ENCODE measurements at regions not wholly inside any gene's neighbourhood (a gene's known extent, or its start where the extent isn't known, plus 50 kb on each side); places are given as distances from the start of the nearest gene placed in this dataset.

- WGBS (ENCODE audit: insufficient coverage): 39% methylated on average over 8 of the region's 10 CpGs
- Histone ChIP-seq H3K4me3 (ENCODE audit: low read depth, low read length) (no peak overlapping the region), H3K4me1 (ENCODE audit: control insufficient read depth, insufficient read depth, low read length) (peaks cover 32% of the 10 kb centered on the region), H3K9me3 (ENCODE audit: control insufficient read depth, insufficient read depth, low read length) (no peaks in the 10 kb centered on the region), H3K36me3 (ENCODE audit: control insufficient read depth, insufficient read depth, low read length) (no peaks in the 10 kb centered on the region), H3K27me3 (ENCODE audit: control insufficient read depth, insufficient read depth, low read length) (no peaks in the 10 kb centered on the region), H3K27ac (ENCODE audit: low read depth, low read length) (no peak overlapping the region)
- DNase-seq (ENCODE audit: low read depth in 4 of 6, low spot score in 6 of 6): peak in 2 of 6 donors; percentile 75 to 82
These were observed 78.5 kb upstream of the DLG1 start for GRCh38 chr3:197376735-197377555.

- no peak overlapping the region for H3K4me3 ChIP-seq (ENCODE audit: low read depth, low read length)
- 83% methylated on average over 2 of the region's 4 CpGs for WGBS (ENCODE audit: insufficient coverage)
- H3K27me3 ChIP-seq (ENCODE audit: control insufficient read depth, insufficient read depth, low read length): no peaks in the 10 kb centered on the region
- H3K36me3 ChIP-seq (ENCODE audit: control insufficient read depth, insufficient read depth, low read length): no peaks in the 10 kb centered on the region
- no peak for DNase-seq (ENCODE audit: low read depth in 4 of 6, low spot score in 6 of 6)
- H3K4me1 ChIP-seq (ENCODE audit: control insufficient read depth, insufficient read depth, low read length): peaks cover 33% of the 10 kb centered on the region
- no peaks in the 10 kb centered on the region for H3K9me3 ChIP-seq (ENCODE audit: control insufficient read depth, insufficient read depth, low read length)
- no peak overlapping the region for H3K27ac ChIP-seq (ENCODE audit: low read depth, low read length)
These were observed 77.6 kb upstream of the DLG1 start for GRCh38 chr3:197376020-197376419.

- no peak overlapping the region for H3K4me3 ChIP-seq (ENCODE audit: low read depth, low read length)
- 64% methylated on average over 4 of the region's 11 CpGs for WGBS (ENCODE audit: insufficient coverage)
- peak in 2 of 6 donors; percentile 49 to 82 for DNase-seq (ENCODE audit: low read depth in 4 of 6, low spot score in 6 of 6)
- no peak overlapping the region for H3K27ac ChIP-seq (ENCODE audit: low read depth, low read length)
- H3K27me3 ChIP-seq (ENCODE audit: control insufficient read depth, insufficient read depth, low read length): no peaks in the 10 kb centered on the region
- no peaks in the 10 kb centered on the region for H3K36me3 ChIP-seq (ENCODE audit: control insufficient read depth, insufficient read depth, low read length)
- no peaks in the 10 kb centered on the region for H3K9me3 ChIP-seq (ENCODE audit: control insufficient read depth, insufficient read depth, low read length)
- peaks cover 38% of the 10 kb centered on the region for H3K4me1 ChIP-seq (ENCODE audit: control insufficient read depth, insufficient read depth, low read length)
These were observed 76.6 kb upstream of the DLG1 start for GRCh38 chr3:197375001-197375441.

- no peaks in the 10 kb centered on the region for H3K36me3 ChIP-seq (ENCODE audit: control insufficient read depth, insufficient read depth, low read length)
- no peaks in the 10 kb centered on the region for H3K27me3 ChIP-seq (ENCODE audit: control insufficient read depth, insufficient read depth, low read length)
- DNase-seq (ENCODE audit: low read depth in 4 of 6, low spot score in 6 of 6): no peak
- H3K27ac ChIP-seq (ENCODE audit: low read depth, low read length): no peak overlapping the region
- WGBS (ENCODE audit: insufficient coverage): 97% methylated on average over 7 of the region's 8 CpGs
- H3K4me1 ChIP-seq (ENCODE audit: control insufficient read depth, insufficient read depth, low read length): peaks cover 38% of the 10 kb centered on the region
- no peaks in the 10 kb centered on the region for H3K9me3 ChIP-seq (ENCODE audit: control insufficient read depth, insufficient read depth, low read length)
- no peak overlapping the region for H3K4me3 ChIP-seq (ENCODE audit: low read depth, low read length)
These were observed 74.7 kb upstream of the DLG1 start for GRCh38 chr3:197373096-197373495.

- DNase-seq (ENCODE audit: low read depth in 4 of 6, low spot score in 6 of 6): peak in 1 of 6 donors; percentile 51
- no peaks in the 10 kb centered on the region for H3K36me3 ChIP-seq (ENCODE audit: control insufficient read depth, insufficient read depth, low read length)
- H3K27ac ChIP-seq (ENCODE audit: low read depth, low read length): peak overlapping the region; percentile 63
- no peaks in the 10 kb centered on the region for H3K9me3 ChIP-seq (ENCODE audit: control insufficient read depth, insufficient read depth, low read length)
- H3K4me3 ChIP-seq (ENCODE audit: low read depth, low read length): no peak overlapping the region
- no peaks in the 10 kb centered on the region for H3K27me3 ChIP-seq (ENCODE audit: control insufficient read depth, insufficient read depth, low read length)
- peaks cover 40% of the 10 kb centered on the region for H3K4me1 ChIP-seq (ENCODE audit: control insufficient read depth, insufficient read depth, low read length)
- WGBS (ENCODE audit: insufficient coverage): 54% methylated on average over 2 of the region's 7 CpGs
These were observed 73.7 kb upstream of the DLG1 start for GRCh38 chr3:197372047-197372661.

GRCh38 chr3:197371591-197372046, 73.2 kb upstream of the DLG1 start:
- peaks cover 42% of the 10 kb centered on the region for H3K4me1 ChIP-seq (ENCODE audit: control insufficient read depth, insufficient read depth, low read length)
- peak in 1 of 6 donors; percentile 91 for DNase-seq (ENCODE audit: low read depth in 4 of 6, low spot score in 6 of 6)
- H3K27ac ChIP-seq (ENCODE audit: low read depth, low read length): peak overlapping the region; percentile 63
- no peaks in the 10 kb centered on the region for H3K27me3 ChIP-seq (ENCODE audit: control insufficient read depth, insufficient read depth, low read length)
- H3K4me3 ChIP-seq (ENCODE audit: low read depth, low read length): no peak overlapping the region
- H3K36me3 ChIP-seq (ENCODE audit: control insufficient read depth, insufficient read depth, low read length): no peaks in the 10 kb centered on the region
- no CpG with 5 or more reads among the region's 1 CpG for WGBS (ENCODE audit: insufficient coverage)
- no peaks in the 10 kb centered on the region for H3K9me3 ChIP-seq (ENCODE audit: control insufficient read depth, insufficient read depth, low read length)

GRCh38 chr3:197369545-197369944, 71.1 kb upstream of the DLG1 start:
- Histone ChIP-seq H3K27ac (ENCODE audit: low read depth, low read length) (no peak overlapping the region), H3K36me3 (ENCODE audit: control insufficient read depth, insufficient read depth, low read length) (no peaks in the 10 kb centered on the region), H3K4me1 (ENCODE audit: control insufficient read depth, insufficient read depth, low read length) (peaks cover 40% of the 10 kb centered on the region), H3K27me3 (ENCODE audit: control insufficient read depth, insufficient read depth, low read length) (no peaks in the 10 kb centered on the region), H3K4me3 (ENCODE audit: low read depth, low read length) (no peak overlapping the region), H3K9me3 (ENCODE audit: control insufficient read depth, insufficient read depth, low read length) (no peaks in the 10 kb centered on the region)
- DNase-seq (ENCODE audit: low read depth in 4 of 6, low spot score in 6 of 6): no peak
- 100% methylated on average over 1 of the region's 2 CpGs for WGBS (ENCODE audit: insufficient coverage)

- WGBS (ENCODE audit: insufficient coverage): 82% methylated on average over 4 of the region's 4 CpGs
- Histone ChIP-seq H3K27ac (ENCODE audit: low read depth, low read length) (no peak overlapping the region), H3K4me1 (ENCODE audit: control insufficient read depth, insufficient read depth, low read length) (peaks cover 40% of the 10 kb centered on the region), H3K4me3 (ENCODE audit: low read depth, low read length) (no peak overlapping the region), H3K9me3 (ENCODE audit: control insufficient read depth, insufficient read depth, low read length) (no peaks in the 10 kb centered on the region), H3K36me3 (ENCODE audit: control insufficient read depth, insufficient read depth, low read length) (no peaks in the 10 kb centered on the region), H3K27me3 (ENCODE audit: control insufficient read depth, insufficient read depth, low read length) (no peaks in the 10 kb centered on the region)
- DNase-seq (ENCODE audit: low read depth in 4 of 6, low spot score in 6 of 6): no peak
These were observed 70.4 kb upstream of the DLG1 start for GRCh38 chr3:197368821-197369220.

- no peak for DNase-seq (ENCODE audit: low read depth in 4 of 6, low spot score in 6 of 6)
- Histone ChIP-seq H3K4me3 (ENCODE audit: low read depth, low read length) (no peak overlapping the region), H3K36me3 (ENCODE audit: control insufficient read depth, insufficient read depth, low read length) (no peaks in the 10 kb centered on the region), H3K4me1 (ENCODE audit: control insufficient read depth, insufficient read depth, low read length) (peaks cover 40% of the 10 kb centered on the region), H3K27me3 (ENCODE audit: control insufficient read depth, insufficient read depth, low read length) (no peaks in the 10 kb centered on the region), H3K27ac (ENCODE audit: low read depth, low read length) (no peak overlapping the region), H3K9me3 (ENCODE audit: control insufficient read depth, insufficient read depth, low read length) (no peaks in the 10 kb centered on the region)
- WGBS (ENCODE audit: insufficient coverage): 66% methylated on average over 3 of the region's 4 CpGs
These were observed 69.9 kb upstream of the DLG1 start for GRCh38 chr3:197368330-197368729.
